Stimulated activated CD4-positive, alpha-beta T cell treated with anti-CD3 and anti-CD28 coated beads, Interleukin-4, amount 100 ng/mL, for 48 hours (primary cell): ENCODE measurements at regions not wholly inside any gene's neighbourhood (a gene's known extent, or its start where the extent isn't known, plus 50 kb on each side); places are given as distances from the start of the nearest gene placed in this dataset.
"Not testable (repeated sequence)": the region's sequence is repeated elsewhere in the genome, so short reads cannot be mapped to it uniquely, and the experiment has no call there.

Experiments used
- DNase-seq, 2 donors: peaks; one replicate each; pipeline ENCODE4 v3.0.0-alpha.2; 2020; ENCODE audit warnings: low read depth in 2 of 2

- DNase-seq: peak; percentile 85 to 94
Observed at GRCh38 chr14:106592115-106592852, 1065.9 kb downstream of the TMEM121 start.

GRCh38 chr14:106599209-106599608 is 1072.8 kb downstream of the TMEM121 start:
- no peak for DNase-seq

GRCh38 chr14:106605548-106606448 is 1079.4 kb downstream of the TMEM121 start:
- peak; percentile 82 to 92 for DNase-seq

GRCh38 chr14:106606936-106607335 is 1080.6 kb downstream of the TMEM121 start:
- no peak for DNase-seq

- no peak for DNase-seq
Observed at GRCh38 chr14:106610691-106611090, 1084.3 kb downstream of the TMEM121 start.

- no peak for DNase-seq
Observed at GRCh38 chr14:106613256-106613655, 1086.9 kb downstream of the TMEM121 start.

GRCh38 chr14:106618471-106618951 is 1092.1 kb downstream of the TMEM121 start:
- DNase-seq: peak; percentile 77 to 95

- no peak for DNase-seq
Observed at GRCh38 chr14:106619606-106620005, 1093.2 kb downstream of the TMEM121 start.

- DNase-seq: no peak
Observed at GRCh38 chr14:106620368-106620767, 1094.0 kb downstream of the TMEM121 start.

GRCh38 chr14:106622200-106622745 is 1095.9 kb downstream of the TMEM121 start:
- DNase-seq: no peak

- DNase-seq: no peak
Observed at GRCh38 chr14:106625186-106625585, 1098.8 kb downstream of the TMEM121 start.

- not testable (repeated sequence) for DNase-seq
Observed at GRCh38 chr14:106626469-106626868, 1100.1 kb downstream of the TMEM121 start.

- peak; percentile 53 for DNase-seq
Observed at GRCh38 chr14:106626942-106627588, 1100.7 kb downstream of the TMEM121 start.

- DNase-seq: no peak
Observed at GRCh38 chr14:106631879-106632278, 1105.5 kb downstream of the TMEM121 start.

- DNase-seq: no peak
Observed at GRCh38 chr14:106633721-106634120, 1107.3 kb downstream of the TMEM121 start.

GRCh38 chr14:106635569-106635968 is 1109.2 kb downstream of the TMEM121 start:
- DNase-seq: no peak

- DNase-seq: not testable (repeated sequence)
Observed at GRCh38 chr14:106638786-106639452, 1112.5 kb downstream of the TMEM121 start.

- no peak for DNase-seq
Observed at GRCh38 chr14:106642090-106642489, 1115.7 kb downstream of the TMEM121 start.

- DNase-seq: not testable (repeated sequence)
Observed at GRCh38 chr14:106642971-106643370, 1116.6 kb downstream of the TMEM121 start.

- DNase-seq: not testable (repeated sequence)
Observed at GRCh38 chr14:106648874-106649273, 1122.5 kb downstream of the TMEM121 start.

GRCh38 chr14:106651016-106651415 is 1124.6 kb downstream of the TMEM121 start:
- no peak for DNase-seq
